Smooth muscle cell (in vitro differentiated cells): ENCODE measurements at regions not wholly inside any gene's neighbourhood (a gene's known extent, or its start where the extent isn't known, plus 50 kb on each side); places are given as distances from the start of the nearest gene placed in this dataset.

Experiments
- DNase-seq: peaks from one replicate; lab custom pipeline; 2025; ENCODE audit not compliant: unreplicated experiment; lab: John Stamatoyannopoulos, UW
- H2AFZ ChIP-seq: fragments of 200-600 bp; sonication (generic); 2 replicates; pipeline ENCODE4 v1.6.0; 2016; ENCODE audit warnings: antibody characterized with exemption, low read depth, mild to moderate bottlenecking
- H3F3A ChIP-seq: fragments of 200-600 bp; sonication (generic); 2 replicates; pipeline ENCODE4 v1.6.0; 2017; ENCODE audit warnings: antibody characterized with exemption, low read depth
- H3K27ac ChIP-seq: fragments of 200-600 bp; sonication (generic); 2 replicates; pipeline ENCODE4 v1.5.1; 2016; ENCODE audit warnings: low read depth, mild to moderate bottlenecking
- H3K27me3 ChIP-seq: fragments of 200-600 bp; sonication (generic); 2 replicates; pipeline ENCODE4 v1.6.1; 2016; ENCODE audit warnings: low read depth, mild to moderate bottlenecking
- H3K36me3 ChIP-seq: fragments of 200-600 bp; sonication (generic); 2 replicates; pipeline ENCODE4 v1.5.1; 2016; ENCODE audit warnings: low read depth
- H3K4me1 ChIP-seq: fragments of 200-600 bp; sonication (generic); 2 replicates; pipeline ENCODE4 v1.5.1; 2016; ENCODE audit warnings: low read depth
- H3K4me2 ChIP-seq: fragments of 200-600 bp; sonication (generic); 2 replicates; pipeline ENCODE4 v1.6.0; 2016; ENCODE audit warnings: mild to moderate bottlenecking
- H3K4me3 ChIP-seq: fragments of 200-600 bp; sonication (generic); 2 replicates; pipeline ENCODE4 v1.5.1; 2016; ENCODE audit warnings: mild to moderate bottlenecking
- H3K79me2 ChIP-seq: fragments of 200-600 bp; sonication (generic); 2 replicates; pipeline ENCODE4 v1.6.0; 2016; ENCODE audit warnings: low read depth, mild to moderate bottlenecking
- H3K9ac ChIP-seq: fragments of 200-600 bp; sonication (generic); 2 replicates; pipeline ENCODE4 v1.6.0; 2016; ENCODE audit warnings: low read depth
- H3K9me3 ChIP-seq: fragments of 200-600 bp; sonication (generic); replicated peaks from 2 replicates; pipeline ENCODE4 v1.5.1; 2016; ENCODE audit warnings: low read depth
- H4K20me1 ChIP-seq: fragments of 200-600 bp; sonication (generic); 2 replicates; pipeline ENCODE4 v1.6.0; 2016; ENCODE audit warnings: low read depth
- WGBS: methylation state at CpG from one replicate; pipeline ENCODE4 v1.1.7; 2016; ENCODE audit warnings: low lambda C conversion rate; 5-methylcytosine and 5-hydroxymethylcytosine counted together
- TF ChIP-seq, protein P1 (sequence below): fragments of 200-600 bp; sonication (generic); IDR thresholded peaks from 2 replicates; pipeline ENCODE4 v1.5.1; 2017; ENCODE audit warnings: borderline replicate concordance, mild to moderate bottlenecking, antibody characterized with exemption; ENCODE audit not compliant: insufficient read depth, poor library complexity, severe bottlenecking

DNA sequence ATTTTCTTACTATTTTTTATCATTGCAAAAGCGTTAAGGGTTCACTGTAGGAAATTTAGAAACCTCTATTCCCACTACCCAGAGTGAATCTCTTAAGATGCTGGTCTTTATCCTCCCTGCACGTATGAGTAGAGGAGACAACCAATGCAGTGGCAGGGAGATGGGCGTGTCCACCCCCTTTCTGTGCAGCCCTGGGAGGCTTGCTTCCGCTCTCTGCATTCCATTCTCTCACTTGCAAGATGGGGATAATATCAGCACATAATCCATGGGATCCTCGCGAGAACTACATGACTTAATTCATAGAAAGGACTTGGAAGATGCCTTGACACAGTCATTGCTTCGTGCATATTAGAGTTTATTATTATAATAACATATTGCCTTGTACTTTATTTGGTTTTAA, 196.2 kb downstream of the KLF6 start:
- no peaks in the 10 kb centered on the region for H4K20me1 ChIP-seq

DNA sequence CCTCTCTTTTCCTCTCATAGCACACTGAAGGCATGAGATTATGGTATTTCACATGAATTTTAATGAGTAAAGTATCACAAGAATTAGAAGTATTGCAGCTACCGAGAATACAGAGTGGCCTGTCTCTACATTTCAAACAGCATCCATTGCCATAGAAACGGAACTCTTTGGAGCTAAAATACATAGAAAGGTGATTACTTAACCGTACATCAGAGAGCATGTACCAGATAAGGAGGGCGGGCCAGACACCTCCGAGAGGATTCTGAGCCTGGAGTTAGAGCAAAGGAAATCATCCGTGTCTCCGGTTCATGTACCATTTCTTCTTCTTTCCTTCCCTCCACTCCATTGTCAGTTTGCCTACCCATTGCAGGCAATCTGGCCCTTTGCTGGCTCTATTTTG, 196.7 kb downstream of the KLF6 start:
- WGBS: 93% methylated on average over 7 of the region's 7 CpGs
- no peak overlapping the region for H3K4me3 ChIP-seq
- TF ChIP-seq, protein P1, sequence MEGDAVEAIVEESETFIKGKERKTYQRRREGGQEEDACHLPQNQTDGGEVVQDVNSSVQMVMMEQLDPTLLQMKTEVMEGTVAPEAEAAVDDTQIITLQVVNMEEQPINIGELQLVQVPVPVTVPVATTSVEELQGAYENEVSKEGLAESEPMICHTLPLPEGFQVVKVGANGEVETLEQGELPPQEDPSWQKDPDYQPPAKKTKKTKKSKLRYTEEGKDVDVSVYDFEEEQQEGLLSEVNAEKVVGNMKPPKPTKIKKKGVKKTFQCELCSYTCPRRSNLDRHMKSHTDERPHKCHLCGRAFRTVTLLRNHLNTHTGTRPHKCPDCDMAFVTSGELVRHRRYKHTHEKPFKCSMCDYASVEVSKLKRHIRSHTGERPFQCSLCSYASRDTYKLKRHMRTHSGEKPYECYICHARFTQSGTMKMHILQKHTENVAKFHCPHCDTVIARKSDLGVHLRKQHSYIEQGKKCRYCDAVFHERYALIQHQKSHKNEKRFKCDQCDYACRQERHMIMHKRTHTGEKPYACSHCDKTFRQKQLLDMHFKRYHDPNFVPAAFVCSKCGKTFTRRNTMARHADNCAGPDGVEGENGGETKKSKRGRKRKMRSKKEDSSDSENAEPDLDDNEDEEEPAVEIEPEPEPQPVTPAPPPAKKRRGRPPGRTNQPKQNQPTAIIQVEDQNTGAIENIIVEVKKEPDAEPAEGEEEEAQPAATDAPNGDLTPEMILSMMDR: no peak
- no peaks in the 10 kb centered on the region for H4K20me1 ChIP-seq
- no peaks in the 10 kb centered on the region for H3K27me3 ChIP-seq
- H3K9ac ChIP-seq: no peak overlapping the region
- H3K4me1 ChIP-seq: no peaks in the 10 kb centered on the region
- DNase-seq: no peak
- H3K79me2 ChIP-seq: no peaks in the 10 kb centered on the region
- no peaks in the 10 kb centered on the region for H3K36me3 ChIP-seq
- H3K27ac ChIP-seq: no peak overlapping the region
- H3K9me3 ChIP-seq: no peaks in the 10 kb centered on the region
- H3K4me2 ChIP-seq: no peak overlapping the region
- no peak overlapping the region for H2AFZ ChIP-seq
- no peaks in the 10 kb centered on the region for H3F3A ChIP-seq

More for the DNA sequence above, 196.2 kb downstream of the KLF6 start:
- TF ChIP-seq, protein P1: no peak
- H3K4me3 ChIP-seq: no peak overlapping the region
- no peak for DNase-seq
- H3K36me3 ChIP-seq: no peaks in the 10 kb centered on the region
- H3F3A ChIP-seq: no peaks in the 10 kb centered on the region
- no peaks in the 10 kb centered on the region for H3K79me2 ChIP-seq
- no peaks in the 10 kb centered on the region for H3K4me1 ChIP-seq
- no peaks in the 10 kb centered on the region for H3K9me3 ChIP-seq
- H2AFZ ChIP-seq: no peak overlapping the region
- no peaks in the 10 kb centered on the region for H3K27me3 ChIP-seq
- no peak overlapping the region for H3K27ac ChIP-seq
- H3K4me2 ChIP-seq: no peak overlapping the region
- no peak overlapping the region for H3K9ac ChIP-seq
- WGBS: 91% methylated on average over 7 of the region's 7 CpGs

DNA sequence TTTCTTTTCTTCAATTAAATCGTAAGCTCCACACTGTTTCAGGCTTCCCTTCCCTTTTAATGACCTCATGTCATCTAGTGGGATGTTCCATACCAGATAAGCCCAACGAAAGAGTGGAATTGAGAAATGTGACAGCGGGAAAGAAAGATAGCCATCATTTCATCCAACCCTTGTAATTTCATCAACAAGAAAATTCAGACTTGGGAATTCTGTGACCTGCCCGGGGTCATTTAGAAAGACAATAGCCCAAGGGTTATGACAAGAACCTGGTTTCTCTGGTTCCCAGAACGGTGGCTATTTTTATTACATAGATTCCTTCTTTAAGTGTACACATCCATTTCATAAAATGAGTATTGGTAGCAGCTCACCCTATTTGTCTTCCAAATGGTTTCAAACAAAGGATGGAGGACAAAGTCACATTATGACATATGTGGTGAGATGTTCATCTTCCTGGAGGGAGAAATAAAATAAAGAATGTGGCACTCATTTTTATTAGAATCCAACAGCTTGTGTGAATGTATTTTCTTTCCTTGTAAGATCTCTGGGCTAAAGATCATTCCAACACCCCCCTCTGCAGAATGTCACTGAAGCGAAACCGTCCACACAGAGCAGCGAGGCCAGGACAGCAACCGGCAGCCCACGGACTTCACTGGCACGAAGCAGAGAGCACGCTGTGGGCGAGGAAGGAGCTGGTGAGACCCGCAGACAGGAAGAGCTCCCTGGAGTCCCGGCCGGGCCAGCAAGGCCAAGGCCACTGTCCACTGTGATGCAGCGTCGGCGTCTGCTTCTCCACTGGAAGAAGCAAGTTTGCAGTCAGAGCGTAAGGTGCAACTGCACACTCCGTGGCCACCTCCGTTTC, 199.9 kb downstream of the KLF6 start:
- no peak overlapping the region for H3K27ac ChIP-seq
- WGBS: 81% methylated on average over 22 of the region's 22 CpGs
- DNase-seq: no peak
- H4K20me1 ChIP-seq: no peaks in the 10 kb centered on the region
- H3K9me3 ChIP-seq: no peaks in the 10 kb centered on the region
- H3K4me1 ChIP-seq: no peaks in the 10 kb centered on the region
- H3K4me3 ChIP-seq: no peak overlapping the region
- no peak overlapping the region for H3K4me2 ChIP-seq
- H3K36me3 ChIP-seq: no peaks in the 10 kb centered on the region
- H2AFZ ChIP-seq: no peak overlapping the region
- H3K9ac ChIP-seq: no peak overlapping the region
- no peaks in the 10 kb centered on the region for H3K79me2 ChIP-seq
- TF ChIP-seq, protein P1: no peak
- no peaks in the 10 kb centered on the region for H3F3A ChIP-seq
- H3K27me3 ChIP-seq: no peaks in the 10 kb centered on the region

DNA sequence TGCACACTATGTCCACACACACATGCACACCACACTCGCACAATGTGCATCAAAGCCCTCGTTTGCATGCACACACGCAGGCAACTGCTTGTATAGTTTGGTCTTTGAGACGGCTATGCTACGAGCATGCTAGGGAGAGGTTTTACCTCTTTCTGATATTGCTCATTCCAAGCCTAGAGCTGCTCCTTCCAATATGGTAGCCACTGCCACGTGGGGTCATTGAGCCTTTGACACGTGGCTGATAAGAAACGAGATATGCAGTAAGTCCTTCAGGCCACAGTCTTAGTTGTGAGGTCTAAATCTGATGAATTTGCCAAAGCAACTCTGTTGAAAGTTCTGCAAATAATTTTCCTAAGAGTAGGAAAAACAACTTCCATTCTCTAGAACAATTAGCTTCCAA, 204.4 kb downstream of the KLF6 start:
- Histone ChIP-seq H3K9ac (no peak overlapping the region), H3K4me1 (no peaks in the 10 kb centered on the region), H3K79me2 (no peaks in the 10 kb centered on the region), H2AFZ (no peak overlapping the region), H3K27ac (no peak overlapping the region), H3K9me3 (no peaks in the 10 kb centered on the region), H3K4me2 (no peak overlapping the region), H4K20me1 (no peaks in the 10 kb centered on the region), H3K27me3 (no peaks in the 10 kb centered on the region), H3F3A (no peaks in the 10 kb centered on the region), H3K36me3 (no peaks in the 10 kb centered on the region), H3K4me3 (no peak overlapping the region)
- no peak for DNase-seq
- WGBS: 89% methylated on average over 8 of the region's 8 CpGs
- TF ChIP-seq, protein P1: no peak
